H1 (cell line): ENCODE measurements at regions not wholly inside any gene's neighbourhood (a gene's known extent, or its start where the extent isn't known, plus 50 kb on each side); places are given as distances from the start of the nearest gene placed in this dataset.

ENCODE experiments used
- CTCF ChIA-PET: fragments of 300-600 bp; sonication (Branson Sonifier 250); formaldehyde crosslinking; loops from one replicate; lab custom pipeline; 2021; ENCODE audit not compliant: partially characterized antibody; lab: Charles Lee
- POLR2A ChIA-PET: fragments of 300-600 bp; sonication (Branson Sonifier 250); formaldehyde crosslinking; loops from one replicate; lab custom pipeline; 2021; ENCODE audit warnings: inconsistent platforms; ENCODE audit not compliant: partially characterized antibody; lab: Charles Lee
- DNase-seq, 2 experiments: peaks; one replicate each; pipeline versions ENCODE4 v3.0.0 to v3.0.0-alpha.2; 2010 to 2022; ENCODE audit warnings: low spot score in 2 of 2, low read depth in 1 of 2, mixed read lengths in 1 of 2
- FAIRE-seq: peaks from 2 replicates; lab custom pipeline; 2011; peaks lifted over from hg19 to GRCh38; lab: Jason Lieb, UNC
- H2AFZ ChIP-seq: 2 replicates; pipeline ENCODE4 v1.8.1; 2012; ENCODE audit warnings: low read length, inconsistent platforms
- H2AK5ac ChIP-seq: 2 replicates; pipeline ENCODE4 v1.6.1; 2013; ENCODE audit warnings: low read depth, low read length
- H2BK120ac ChIP-seq: replicated peaks from 2 replicates; pipeline ENCODE3; 2013; ENCODE audit warnings: low read depth, low read length, inconsistent platforms
- H2BK12ac ChIP-seq: 2 replicates; pipeline ENCODE4 v1.6.1; 2013; ENCODE audit warnings: low read depth, low read length
- H2BK15ac ChIP-seq: 2 replicates; pipeline ENCODE4 v1.6.1; 2013; ENCODE audit warnings: low read length
- H2BK20ac ChIP-seq: 2 replicates; pipeline ENCODE4 v1.6.1; 2013; ENCODE audit warnings: low read length
- H2BK5ac ChIP-seq: 2 replicates; pipeline ENCODE4 v1.6.1; 2013; ENCODE audit warnings: low read depth, low read length
- H3K14ac ChIP-seq: 2 replicates; pipeline ENCODE4 v1.6.1; 2013; ENCODE audit warnings: inconsistent platforms; ENCODE audit not compliant: insufficient read length
- H3K18ac ChIP-seq: 2 replicates; pipeline ENCODE4 v1.6.1; 2013; ENCODE audit warnings: low read length; ENCODE audit errors: extremely low read depth
- H3K23ac ChIP-seq: 2 replicates; pipeline ENCODE4 v1.6.1; 2013; ENCODE audit warnings: inconsistent platforms; ENCODE audit not compliant: insufficient read length
- H3K23me2 ChIP-seq: 2 replicates; pipeline ENCODE4 v1.6.1; 2013; ENCODE audit warnings: low read depth, low read length
- H3K27ac ChIP-seq: 2 replicates; pipeline ENCODE4 v1.6.1; 2011; ENCODE audit warnings: low read depth, low read length, inconsistent platforms
- H3K27me3 ChIP-seq, 4 experiments: replicated peaks in 1 of 4; 1 replicate in 1 of 4; 2 replicates in 3 of 4; pipeline versions ENCODE4 v1.6.1 to v1.8.1; 2011 to 2013; ENCODE audit warnings: low read length in 3 of 4, mild to moderate bottlenecking in 3 of 4, inconsistent platforms in 2 of 4, mixed read lengths in 2 of 4, moderate library complexity in 1 of 4; ENCODE audit not compliant: control insufficient read depth in 3 of 4, insufficient read depth in 3 of 4; ENCODE audit errors: extremely low read depth in 1 of 4
- H3K36me3 ChIP-seq, 4 experiments: 2 replicates each; pipeline versions ENCODE4 v1.6.1 to v1.8.1; 2011 to 2013; ENCODE audit warnings: mild to moderate bottlenecking in 4 of 4, low read length in 3 of 4, moderate library complexity in 2 of 4, control low read depth in 1 of 4, inconsistent platforms in 1 of 4; ENCODE audit not compliant: insufficient read depth in 4 of 4, control insufficient read depth in 2 of 4
- H3K4ac ChIP-seq: replicated peaks from 2 replicates; pipeline ENCODE3; 2013; ENCODE audit warnings: low read length, low read depth, mixed read lengths, inconsistent platforms; ENCODE audit not compliant: insufficient read length
- H3K4me1 ChIP-seq, 4 experiments: replicated peaks in 1 of 4; 1 replicate in 1 of 4; 2 replicates in 3 of 4; pipeline versions ENCODE4 v1.6.1 to v1.8.1; 2011 to 2013; ENCODE audit warnings: low read length in 3 of 4, inconsistent platforms in 2 of 4, mixed read lengths in 1 of 4; ENCODE audit not compliant: insufficient read depth in 4 of 4, control insufficient read depth in 3 of 4
- H3K4me2 ChIP-seq, 2 experiments: 2 replicates each; pipeline versions ENCODE4 v1.6.1 to v1.8.1; 2011 to 2013; ENCODE audit warnings: low read depth in 2 of 2, low read length in 2 of 2, control low read depth in 1 of 2, inconsistent platforms in 1 of 2, mild to moderate bottlenecking in 1 of 2; ENCODE audit not compliant: insufficient read depth in 1 of 2
- H3K4me3 ChIP-seq, 4 experiments: fragments of 200-600, 300-600 bp in 1 of 4; sonication (generic), shearing (Covaris generic), sonication (Bioruptor Twin) in 1 of 4; 2 replicates each; pipeline versions ENCODE4 v1.5.1 to v1.8.1; 2011 to 2016; ENCODE audit warnings: low read length in 4 of 4, low read depth in 3 of 4, control low read depth in 2 of 4, inconsistent platforms in 2 of 4, mild to moderate bottlenecking in 2 of 4, mixed read lengths in 1 of 4, moderate library complexity in 1 of 4; ENCODE audit not compliant: insufficient read depth in 2 of 4; ENCODE audit errors: extremely low read depth in 1 of 4
- H3K56ac ChIP-seq: replicated peaks from 2 replicates; pipeline ENCODE3; 2013; ENCODE audit warnings: low read depth, mild to moderate bottlenecking, mixed read lengths, low read length, inconsistent platforms; ENCODE audit not compliant: insufficient read length
- H3K79me1 ChIP-seq: 2 replicates; pipeline ENCODE4 v1.6.1; 2013; ENCODE audit warnings: low read depth, low read length, control low read depth
- H3K79me2 ChIP-seq, 2 experiments: 2 replicates each; pipeline versions ENCODE4 v1.6.1 to v1.8.1; 2012 to 2013; ENCODE audit warnings: low read length in 2 of 2, mild to moderate bottlenecking in 2 of 2, inconsistent platforms in 1 of 2; ENCODE audit not compliant: insufficient read depth in 2 of 2, control insufficient read depth in 1 of 2
- H3K9ac ChIP-seq, 4 experiments: replicated peaks in 1 of 4; 1 replicate in 1 of 4; 2 replicates in 3 of 4; pipeline versions ENCODE4 v1.6.1 to v1.8.1; 2011 to 2013; ENCODE audit warnings: low read depth in 3 of 4, low read length in 3 of 4, control low read depth in 2 of 4, mild to moderate bottlenecking in 2 of 4, moderate library complexity in 2 of 4, inconsistent platforms in 1 of 4; ENCODE audit errors: extremely low read depth in 1 of 4
- H3K9me3 ChIP-seq, 2 experiments: 2 replicates each; pipeline versions ENCODE4 v1.6.1 to v1.8.1; 2012 to 2013; ENCODE audit warnings: mild to moderate bottlenecking in 2 of 2, moderate library complexity in 2 of 2, control low read depth in 1 of 2, inconsistent platforms in 1 of 2, low read depth in 1 of 2, low read length in 1 of 2, mixed read lengths in 1 of 2; ENCODE audit not compliant: insufficient read depth in 2 of 2
- H4K20me1 ChIP-seq, 2 experiments: replicated peaks in 1 of 2; 2 replicates each; pipeline versions ENCODE3 to v1.8.1; 2011 to 2013; ENCODE audit warnings: inconsistent platforms in 2 of 2, low read length in 2 of 2, mild to moderate bottlenecking in 1 of 2; ENCODE audit not compliant: insufficient read depth in 2 of 2, control insufficient read depth in 1 of 2
- H4K5ac ChIP-seq: 2 replicates; pipeline ENCODE4 v1.6.1; 2013; ENCODE audit warnings: low read length, low read depth, mixed read lengths, inconsistent platforms; ENCODE audit not compliant: insufficient read length
- H4K8ac ChIP-seq: 2 replicates; pipeline ENCODE4 v1.8.0; 2013; ENCODE audit warnings: mild to moderate bottlenecking, moderate library complexity, low read length, inconsistent platforms; ENCODE audit not compliant: insufficient read depth; ENCODE audit errors: extremely low read depth
- H4K91ac ChIP-seq: replicated peaks from 2 replicates; pipeline ENCODE3; 2013; ENCODE audit warnings: low read length, mixed read lengths, inconsistent platforms; ENCODE audit not compliant: insufficient read length
- CREB1 ChIP-seq: IDR thresholded peaks from 2 replicates; pipeline ENCODE4 v1.6.1; 2012; ENCODE audit warnings: inconsistent platforms
- EP300 ChIP-seq, 2 experiments: IDR thresholded peaks; 1 replicate in 1 of 2; 2 replicates in 1 of 2; pipeline ENCODE4 v1.6.1; 2011 to 2012; ENCODE audit warnings: low read depth in 2 of 2, low read length in 2 of 2, mild to moderate bottlenecking in 2 of 2, borderline replicate concordance in 1 of 2, inconsistent platforms in 1 of 2, moderate library complexity in 1 of 2
- KDM5A ChIP-seq: fragments of 200-600 bp; IDR thresholded peaks from 2 replicates; pipeline ENCODE4 v1.7.1; 2012; ENCODE audit warnings: mild to moderate bottlenecking, low read length, inconsistent platforms, mixed read lengths
- MAFK ChIP-seq: IDR thresholded peaks from 2 replicates; pipeline ENCODE4 v1.6.1; 2012; ENCODE audit warnings: low read depth, mild to moderate bottlenecking, improper control_type of control experiment, low read length
- RXRA ChIP-seq: IDR thresholded peaks from 2 replicates; pipeline ENCODE4 v1.6.1; 2011; ENCODE audit warnings: low read depth, mild to moderate bottlenecking, low read length, moderate library complexity; ENCODE audit not compliant: insufficient read depth
- SIRT6 ChIP-seq: IDR thresholded peaks from one replicate; pipeline ENCODE4 v1.7.1; 2012; ENCODE audit warnings: low read length, inconsistent platforms
- SUZ12 ChIP-seq: fragments of 200-600 bp; sonication (generic); IDR thresholded peaks from 2 replicates; pipeline ENCODE4 v1.6.1; 2012; ENCODE audit warnings: mild to moderate bottlenecking, inconsistent platforms, low read length, moderate library complexity, mixed read lengths
- TAF1 ChIP-seq: IDR thresholded peaks from 2 replicates; pipeline ENCODE4 v1.6.1; 2011; ENCODE audit warnings: mild to moderate bottlenecking, low read depth, low read length
- YY1 ChIP-seq: IDR thresholded peaks from 2 replicates; pipeline ENCODE4 v1.6.1; 2011; ENCODE audit warnings: low read depth, mild to moderate bottlenecking, low read length
- WGBS, 2 experiments: shearing (Covaris generic) in 1 of 2; methylation state at CpG; one replicate each; pipeline versions ENCODE4 v1.1.6 to v1.1.7; 2013 to 2015; ENCODE audit warnings: low lambda C conversion rate in 2 of 2, mixed read lengths in 2 of 2, inconsistent platforms in 1 of 2, low coverage in 1 of 2, missing lambda C conversion rate in 1 of 2; ENCODE audit not compliant: insufficient replicate concordance in 2 of 2, insufficient coverage in 1 of 2, insufficient read length in 1 of 2; ENCODE audit errors: extremely low coverage in 1 of 2, missing lambda C conversion rate in 1 of 2; 5-methylcytosine and 5-hydroxymethylcytosine counted together
- TF ChIP-seq, protein P1 (sequence below): IDR thresholded peaks from 2 replicates; pipeline ENCODE4 v1.6.1; 2012; ENCODE audit warnings: low read length, inconsistent platforms
- TF ChIP-seq, protein P2 (sequence below): IDR thresholded peaks from 2 replicates; pipeline ENCODE4 v1.6.1; 2012; ENCODE audit warnings: inconsistent platforms

DNA sequence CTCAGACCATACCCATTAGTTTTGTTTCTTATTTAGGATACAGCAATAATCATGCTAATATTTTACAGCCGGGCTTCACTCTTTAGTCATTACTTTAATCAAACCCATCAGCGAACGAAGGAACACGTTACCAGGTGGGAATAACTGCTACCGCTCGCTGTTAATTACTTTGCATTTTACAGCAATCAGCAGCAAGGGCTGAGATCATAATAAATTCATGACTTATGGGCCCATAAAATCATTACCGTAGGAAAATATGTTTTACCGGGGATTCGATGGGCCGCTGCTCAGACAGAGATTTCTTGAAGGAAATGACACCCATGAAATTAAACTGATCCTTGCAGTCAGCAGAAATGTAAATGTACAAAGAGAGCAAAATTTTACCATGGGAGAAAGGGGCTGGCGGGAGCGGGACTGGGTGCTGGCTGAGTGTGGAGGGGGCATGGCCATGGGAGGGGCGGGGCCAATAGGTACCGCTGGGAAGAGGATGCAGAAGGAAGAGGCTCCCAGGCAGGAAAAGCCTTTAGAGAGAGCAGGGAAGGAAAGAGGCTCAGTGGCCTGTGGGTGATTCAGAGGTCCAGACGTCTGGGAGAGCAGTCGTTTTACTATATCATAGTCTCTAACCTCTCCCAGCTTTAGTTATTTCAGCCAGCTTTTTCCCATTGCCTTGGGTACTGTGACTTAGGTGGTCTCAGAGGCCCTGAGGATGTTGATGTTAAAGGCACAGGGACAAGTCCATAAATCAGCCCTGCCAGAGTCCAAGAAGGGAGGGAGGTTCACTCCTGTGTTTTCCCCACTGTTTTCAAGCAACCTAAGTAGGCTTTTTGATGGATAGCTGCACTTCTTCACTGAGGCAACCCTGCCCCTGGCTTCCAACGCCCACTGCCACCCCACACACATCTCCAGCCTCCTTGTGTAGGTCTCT is 258.9 kb downstream of the SEC16B start:
- 83% methylated on average over 16 of the region's 17 CpGs; no CpG with 5 or more reads in 1 of the 2 experiments for WGBS, 2 experiments
- Histone ChIP-seq H4K5ac (no peak overlapping the region), H3K4ac (no peak overlapping the region), H3K23ac (no peak overlapping the region), H4K91ac (no peak overlapping the region), H2BK12ac (no peak overlapping the region), H3K9ac (no peak overlapping the region), H3K4me1 (peaks cover 0 to 5% (median under 1%) of the 10 kb centered on the region in 4 experiments; a peak in 3 of 7 replicates), H3K56ac (no peak overlapping the region), H3K4me2 (no peak overlapping the region), H3K27me3 (no peaks in the 10 kb centered on the region), H4K8ac (no peak overlapping the region), H3K4me3 (no peak overlapping the region), H2BK120ac (no peak overlapping the region), H2BK20ac (no peak overlapping the region), H2BK5ac (no peak overlapping the region), H2AK5ac (no peak overlapping the region), H3K9me3 (no peaks in the 10 kb centered on the region), H3K36me3 (no peaks in the 10 kb centered on the region), H3K23me2 (no peaks in the 10 kb centered on the region), H3K27ac (no peak overlapping the region), H2BK15ac (no peak overlapping the region), H3K79me2 (no peaks in the 10 kb centered on the region), H3K18ac (no peak overlapping the region), H4K20me1 (no peaks in the 10 kb centered on the region), H3K79me1 (no peaks in the 10 kb centered on the region), H2AFZ (0 out of 2 replicates have a peak overlapping the region, but pooled peaks have one; percentile 79), H3K14ac (no peak overlapping the region)
- no peak for DNase-seq
- POLR2A ChIA-PET, result no interaction called here
- no peak for FAIRE-seq
- CTCF ChIA-PET, result interaction anchor here (1.2 kb wide), 1 partner anchor 202 kb away, joined by 4 read pairs; no protein-coding TSS in a partner anchor
- TF ChIP-seq RXRA, result no peak
- TF ChIP-seq KDM5A, result no peak
- no peak for TF ChIP-seq SIRT6
- TF ChIP-seq MAFK, result no peak
- TF ChIP-seq YY1, result no peak
- TF ChIP-seq, protein P1, sequence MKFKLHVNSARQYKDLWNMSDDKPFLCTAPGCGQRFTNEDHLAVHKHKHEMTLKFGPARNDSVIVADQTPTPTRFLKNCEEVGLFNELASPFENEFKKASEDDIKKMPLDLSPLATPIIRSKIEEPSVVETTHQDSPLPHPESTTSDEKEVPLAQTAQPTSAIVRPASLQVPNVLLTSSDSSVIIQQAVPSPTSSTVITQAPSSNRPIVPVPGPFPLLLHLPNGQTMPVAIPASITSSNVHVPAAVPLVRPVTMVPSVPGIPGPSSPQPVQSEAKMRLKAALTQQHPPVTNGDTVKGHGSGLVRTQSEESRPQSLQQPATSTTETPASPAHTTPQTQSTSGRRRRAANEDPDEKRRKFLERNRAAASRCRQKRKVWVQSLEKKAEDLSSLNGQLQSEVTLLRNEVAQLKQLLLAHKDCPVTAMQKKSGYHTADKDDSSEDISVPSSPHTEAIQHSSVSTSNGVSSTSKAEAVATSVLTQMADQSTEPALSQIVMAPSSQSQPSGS, result no peak
- TF ChIP-seq CREB1, result no peak
- TF ChIP-seq SUZ12, result no peak
- TF ChIP-seq, protein P2, sequence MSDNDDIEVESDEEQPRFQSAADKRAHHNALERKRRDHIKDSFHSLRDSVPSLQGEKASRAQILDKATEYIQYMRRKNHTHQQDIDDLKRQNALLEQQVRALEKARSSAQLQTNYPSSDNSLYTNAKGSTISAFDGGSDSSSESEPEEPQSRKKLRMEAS, result no peak
- TF ChIP-seq TAF1, result no peak
- no peak for TF ChIP-seq EP300 (IDR thresholded peaks at IDR 0.05; ENCODE audit: borderline replicate concordance in 1 of 2, low read depth in 2 of 2, low read length in 2 of 2)
